Endothelial cell of umbilical vein (primary cell): ENCODE measurements at regions not wholly inside any gene's neighbourhood (a gene's known extent, or its start where the extent isn't known, plus 50 kb on each side); places are given as distances from the start of the nearest gene placed in this dataset.

Experiments used
- BruUV-seq: library from RNA; stranded (reverse); fragments of 400-500 nt; replicated peaks from 2 replicates; lab custom pipeline; 2021; lab: Mats Ljungman, UMichigan
- CTCF ChIA-PET: fragments of 300-600, 350-600 bp; sonication (Branson Sonifier 250); formaldehyde crosslinking; loops from one replicate; lab custom pipeline; 2021; ENCODE audit warnings: antibody characterized with exemption, inconsistent platforms; lab: Charles Lee
- POLR2A ChIA-PET: fragments of 300-600, 350-600 bp; sonication (Branson Sonifier 250); formaldehyde crosslinking; loops from one replicate; lab custom pipeline; 2021; ENCODE audit warnings: antibody characterized with exemption, inconsistent platforms; lab: Charles Lee
- DNase-seq: peaks from one replicate; pipeline ENCODE4 v3.0.0-alpha.2; 2011; ENCODE audit warnings: low read depth, low spot score
- FAIRE-seq: peaks from 2 replicates; lab custom pipeline; 2011; peaks lifted over from hg19 to GRCh38; lab: Jason Lieb, UNC
- H2AFZ ChIP-seq: 2 replicates; pipeline ENCODE4 v1.6.0; 2012; ENCODE audit warnings: low read depth, low read length, control low read depth, inconsistent platforms
- H3K27ac ChIP-seq: 2 replicates; pipeline ENCODE4 v1.5.1; 2011; ENCODE audit warnings: low read depth, mild to moderate bottlenecking, control low read depth, low read length, moderate library complexity; ENCODE audit not compliant: insufficient read depth
- H3K27me3 ChIP-seq, 2 experiments: 2 replicates each; pipeline versions ENCODE4 v1.6.0 to v1.6.1; 2011; ENCODE audit warnings: low read length in 2 of 2, mixed read lengths in 1 of 2; ENCODE audit not compliant: control insufficient read depth in 2 of 2, insufficient read depth in 2 of 2
- H3K36me3 ChIP-seq, 2 experiments: 2 replicates in 1 of 2; 3 replicates in 1 of 2; pipeline ENCODE4 v1.5.1; 2011; ENCODE audit warnings: low read length in 2 of 2, mild to moderate bottlenecking in 1 of 2, moderate library complexity in 1 of 2; ENCODE audit not compliant: control insufficient read depth in 2 of 2, insufficient read depth in 2 of 2; ENCODE audit errors: extremely low read depth in 1 of 2
- H3K4me1 ChIP-seq: 3 replicates; pipeline ENCODE4 v1.5.1; 2011; ENCODE audit warnings: mild to moderate bottlenecking, low read length; ENCODE audit not compliant: control insufficient read depth, insufficient read depth; ENCODE audit errors: extremely low read depth
- H3K4me2 ChIP-seq: 2 replicates; pipeline ENCODE4 v1.6.1; 2011; ENCODE audit warnings: low read length, control low read depth, mixed read lengths; ENCODE audit not compliant: insufficient read depth
- H3K4me3 ChIP-seq, 3 experiments: fragments of 200-600 bp in 1 of 3; sonication (generic), shearing (Covaris generic) in 1 of 3; replicated peaks in 1 of 3; 2 replicates each; pipeline ENCODE4 v1.5.1; 2011 to 2016; ENCODE audit warnings: control low read depth in 3 of 3, low read length in 3 of 3, mild to moderate bottlenecking in 2 of 3, inconsistent platforms in 1 of 3, low read depth in 1 of 3, moderate library complexity in 1 of 3; ENCODE audit not compliant: insufficient read depth in 1 of 3
- H3K79me2 ChIP-seq: 2 replicates; pipeline ENCODE4 v1.6.0; 2012; ENCODE audit warnings: low read length, inconsistent platforms; ENCODE audit not compliant: control insufficient read depth, insufficient read depth
- H3K9ac ChIP-seq: replicated peaks from 2 replicates; pipeline ENCODE3; 2011; ENCODE audit warnings: low read length, control low read depth; ENCODE audit not compliant: insufficient read depth; ENCODE audit errors: extremely low read depth
- H3K9me1 ChIP-seq: replicated peaks from 3 replicates; pipeline ENCODE4 v1.6.0; 2011; ENCODE audit warnings: mild to moderate bottlenecking, low read length; ENCODE audit not compliant: control insufficient read depth, insufficient read depth; ENCODE audit errors: extremely low read depth
- H3K9me3 ChIP-seq: replicated peaks from 2 replicates; pipeline ENCODE4 v1.5.1; 2012; ENCODE audit warnings: low read length, inconsistent platforms; ENCODE audit not compliant: control insufficient read depth, insufficient read depth
- H4K20me1 ChIP-seq: replicated peaks from 2 replicates; pipeline ENCODE3; 2011; ENCODE audit warnings: mild to moderate bottlenecking, low read length; ENCODE audit not compliant: control insufficient read depth, insufficient read depth; ENCODE audit errors: extremely low read depth
- EZH2 ChIP-seq: IDR thresholded peaks from 2 replicates; pipeline ENCODE4 v1.6.1; 2012; ENCODE audit warnings: borderline replicate concordance, low read depth, mild to moderate bottlenecking, moderate library complexity, low read length, inconsistent platforms; ENCODE audit not compliant: severe bottlenecking
- FOS ChIP-seq: IDR thresholded peaks from 2 replicates; pipeline ENCODE4 v1.6.1; 2011; ENCODE audit warnings: mild to moderate bottlenecking, low read length, moderate library complexity, borderline replicate concordance; ENCODE audit not compliant: insufficient read depth
- GATA2 ChIP-seq: IDR thresholded peaks from 2 replicates; pipeline ENCODE4 v1.7.0; 2011; ENCODE audit warnings: low read depth, mild to moderate bottlenecking, moderate library complexity, mixed read lengths, low read length; ENCODE audit not compliant: insufficient read length, insufficient read depth
- JUN ChIP-seq: IDR thresholded peaks from 2 replicates; pipeline ENCODE4 v1.6.1; 2011; ENCODE audit warnings: borderline replicate concordance, low read depth; ENCODE audit not compliant: insufficient read length, insufficient read depth
- MYC ChIP-seq: IDR thresholded peaks from one replicate; pipeline ENCODE4 v1.6.1; 2011; ENCODE audit warnings: mild to moderate bottlenecking, low read depth, low read length
- POLR2A ChIP-seq: IDR thresholded peaks from 2 replicates; pipeline ENCODE4 v1.6.1; 2012; ENCODE audit warnings: low read depth, mild to moderate bottlenecking, control low read depth, low read length
- POLR2AphosphoS5 ChIP-seq: IDR thresholded peaks from 2 replicates; pipeline ENCODE4 v1.6.1; 2012; ENCODE audit warnings: low read depth, mild to moderate bottlenecking, control low read depth, low read length, moderate library complexity; ENCODE audit not compliant: insufficient read depth
- dilution Hi-C: fragments of 300-500 bp; cut with MboI; formaldehyde crosslinking; loops from one replicate; pipeline ENCODE4 v1.15.0; 2019; ENCODE audit warnings: low sequenced_read_pairs; ENCODE audit not compliant: extremely low pct_ligation_motif_present
- intact Hi-C: fragments of 100-400 bp; cut with micrococcal nuclease; formaldehyde crosslinking; loops from one replicate; pipeline ENCODE4 v1.10.0; 2022
- TF ChIP-seq, protein P1 (sequence below): IDR thresholded peaks from 2 replicates; pipeline ENCODE4 v1.6.1; 2011; ENCODE audit not compliant: insufficient read depth, insufficient read length
- TF ChIP-seq, protein P2 (sequence below), 2 donors: IDR thresholded peaks; 1 replicate in 1 of 2; 2 replicates in 1 of 2; pipeline ENCODE4 v1.5.1; 2011; ENCODE audit warnings: low read length in 2 of 2, mild to moderate bottlenecking in 2 of 2, moderate library complexity in 2 of 2, control low read depth in 1 of 2, inconsistent platforms in 1 of 2, low read depth in 1 of 2; ENCODE audit not compliant: insufficient read depth in 1 of 2; ENCODE audit errors: extremely low read depth in 1 of 2

GRCh38 chr1:56424744-56425493 is 154.4 kb downstream of the PLPP3 start:
- Histone ChIP-seq H4K20me1 (no peaks in the 10 kb centered on the region), H3K9me3 (no peaks in the 10 kb centered on the region), H3K9me1 (no peaks in the 10 kb centered on the region), H3K4me2 (peak overlapping the region; percentile 12), H2AFZ (no peak overlapping the region), H3K4me3 (no peak overlapping the region), H3K27ac (no peak overlapping the region), H3K36me3 (no peaks in the 10 kb centered on the region), H3K27me3 (no peaks in the 10 kb centered on the region), H3K9ac (no peak overlapping the region), H3K79me2 (no peaks in the 10 kb centered on the region), H3K4me1 (peaks cover 8% of the 10 kb centered on the region)
- DNase-seq = peak; percentile 75
- TF ChIP-seq POLR2A = no peak
- peak; percentile 78 for TF ChIP-seq FOS
- TF ChIP-seq, protein P1, sequence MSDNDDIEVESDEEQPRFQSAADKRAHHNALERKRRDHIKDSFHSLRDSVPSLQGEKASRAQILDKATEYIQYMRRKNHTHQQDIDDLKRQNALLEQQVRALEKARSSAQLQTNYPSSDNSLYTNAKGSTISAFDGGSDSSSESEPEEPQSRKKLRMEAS = no peak
- TF ChIP-seq, protein P2, sequence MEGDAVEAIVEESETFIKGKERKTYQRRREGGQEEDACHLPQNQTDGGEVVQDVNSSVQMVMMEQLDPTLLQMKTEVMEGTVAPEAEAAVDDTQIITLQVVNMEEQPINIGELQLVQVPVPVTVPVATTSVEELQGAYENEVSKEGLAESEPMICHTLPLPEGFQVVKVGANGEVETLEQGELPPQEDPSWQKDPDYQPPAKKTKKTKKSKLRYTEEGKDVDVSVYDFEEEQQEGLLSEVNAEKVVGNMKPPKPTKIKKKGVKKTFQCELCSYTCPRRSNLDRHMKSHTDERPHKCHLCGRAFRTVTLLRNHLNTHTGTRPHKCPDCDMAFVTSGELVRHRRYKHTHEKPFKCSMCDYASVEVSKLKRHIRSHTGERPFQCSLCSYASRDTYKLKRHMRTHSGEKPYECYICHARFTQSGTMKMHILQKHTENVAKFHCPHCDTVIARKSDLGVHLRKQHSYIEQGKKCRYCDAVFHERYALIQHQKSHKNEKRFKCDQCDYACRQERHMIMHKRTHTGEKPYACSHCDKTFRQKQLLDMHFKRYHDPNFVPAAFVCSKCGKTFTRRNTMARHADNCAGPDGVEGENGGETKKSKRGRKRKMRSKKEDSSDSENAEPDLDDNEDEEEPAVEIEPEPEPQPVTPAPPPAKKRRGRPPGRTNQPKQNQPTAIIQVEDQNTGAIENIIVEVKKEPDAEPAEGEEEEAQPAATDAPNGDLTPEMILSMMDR (IDR thresholded peaks at IDR 0.05; ENCODE audit: extremely low read depth in 1 of 2, insufficient read depth in 1 of 2, low read depth in 1 of 2, low read length in 2 of 2) = no peak
- TF ChIP-seq GATA2 = no peak
- no peak for TF ChIP-seq EZH2
- no peak for TF ChIP-seq MYC
- TF ChIP-seq JUN = peak; percentile 49
- peak; percentile 37 for TF ChIP-seq POLR2AphosphoS5
- intact Hi-C loops = no loop called here
- ChIA-PET POLR2A (interaction anchor here (0.8 kb wide), 1 partner anchor 13 kb away, joined by 3 read pairs; no protein-coding TSS in a partner anchor), CTCF (interaction anchor here (0.9 to 1.5 kb wide), 3 partner anchors 9 to 154 kb away, joined by 3 to 4 read pairs (median 3); partner anchors contain the start of gene PLPP3)
- peak; percentile 83 for FAIRE-seq
- BruUV-seq = no TSS peak
- dilution Hi-C loops = no loop called here
